GM12891 (cell line): ENCODE measurements at regions not wholly inside any gene's neighbourhood (a gene's known extent, or its start where the extent isn't known, plus 50 kb on each side); places are given as distances from the start of the nearest gene placed in this dataset.

ENCODE experiments used
- DNase-seq: peaks from one replicate; pipeline ENCODE4 v3.0.0; 2011; ENCODE audit warnings: low spot score; ENCODE audit not compliant: insufficient read length
- FAIRE-seq: peaks from 2 replicates; lab custom pipeline; 2011; peaks lifted over from hg19 to GRCh38; lab: Jason Lieb, UNC
- PAX5 ChIP-seq: IDR thresholded peaks from 2 replicates; pipeline ENCODE4 v1.6.1; 2011; ENCODE audit warnings: low read length, moderate library complexity, mild to moderate bottlenecking; ENCODE audit not compliant: insufficient read depth, severe bottlenecking
- POLR2A ChIP-seq: IDR thresholded peaks from 2 replicates; pipeline ENCODE4 v1.6.1; 2011; ENCODE audit warnings: low read depth, low read length, control low read depth
- POLR2AphosphoS5 ChIP-seq: IDR thresholded peaks from 2 replicates; pipeline ENCODE4 v1.6.1; 2011; ENCODE audit warnings: low read depth, low read length, control low read depth
- POU2F2 ChIP-seq: IDR thresholded peaks from 2 replicates; pipeline ENCODE4 v1.6.1; 2011; ENCODE audit warnings: low read depth, mild to moderate bottlenecking, control low read depth, low read length, moderate library complexity
- SPI1 ChIP-seq: IDR thresholded peaks from 2 replicates; pipeline ENCODE4 v1.6.1; 2011; ENCODE audit warnings: low read depth, low read length, control low read depth
- TAF1 ChIP-seq: IDR thresholded peaks from 2 replicates; pipeline ENCODE4 v1.6.1; 2011; ENCODE audit warnings: low read depth, low read length, control low read depth

DNA sequence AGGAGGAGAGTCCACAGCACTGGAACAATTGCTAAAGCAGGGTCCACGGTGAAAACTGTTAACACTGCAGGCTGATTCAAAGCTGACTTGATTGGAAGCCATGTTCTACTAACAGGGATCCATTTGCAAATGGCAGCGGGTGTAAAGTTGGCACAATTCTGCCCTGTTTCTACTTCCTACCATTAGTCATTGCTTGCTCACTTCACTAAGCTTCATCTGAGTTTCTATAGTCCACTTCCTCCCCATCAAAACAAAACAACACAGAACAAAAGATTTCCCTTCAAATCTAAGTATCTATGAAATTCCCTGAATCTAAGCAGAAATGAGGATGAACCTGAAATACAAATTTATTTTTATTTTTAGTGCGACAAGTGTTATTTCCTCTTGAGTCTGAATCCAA is 187.4 kb upstream of the SOX11 start:
- DNase-seq = no peak
- FAIRE-seq = no peak
- no peak for TF ChIP-seq POLR2A
- no peak for TF ChIP-seq POLR2AphosphoS5
- TF ChIP-seq TAF1 = no peak
- no peak for TF ChIP-seq SPI1
- no peak for TF ChIP-seq POU2F2
- no peak for TF ChIP-seq PAX5

- TF ChIP-seq POU2F2 (no peak), PAX5 (no peak), POLR2AphosphoS5 (no peak), TAF1 (no peak), POLR2A (no peak), SPI1 (no peak)
- DNase-seq (no peak), FAIRE-seq (no peak)
Observed at GRCh38 chr2:5507367-5507766, 184.8 kb upstream of the SOX11 start.

- TF ChIP-seq TAF1 (no peak), SPI1 (no peak), POLR2AphosphoS5 (no peak)
- FAIRE-seq (no peak), DNase-seq (no peak)
Observed at GRCh38 chr2:5509362-5509761, 182.8 kb upstream of the SOX11 start.

GRCh38 chr2:5510082-5510481 is 182.1 kb upstream of the SOX11 start:
- no peak for TF ChIP-seq POLR2AphosphoS5
- DNase-seq (no peak), FAIRE-seq (peak; percentile 81)

DNA sequence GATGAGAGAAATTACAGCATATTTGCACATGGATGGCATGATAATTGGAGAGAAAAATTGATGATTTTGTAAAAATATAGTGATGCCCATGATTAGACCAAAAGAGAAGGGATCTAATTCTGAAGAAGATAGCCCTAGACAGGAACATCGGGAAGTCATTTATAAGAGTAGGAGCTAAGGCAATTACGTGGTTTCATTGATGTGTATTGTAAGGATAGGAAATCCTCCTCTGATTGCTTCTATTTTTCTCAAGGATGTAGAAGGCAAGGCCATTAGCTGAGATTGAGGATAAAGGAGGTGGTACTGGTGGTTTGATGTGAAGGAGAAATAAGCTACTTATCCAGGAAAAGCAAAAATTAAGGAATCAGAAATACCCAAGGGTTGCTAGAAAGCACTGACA is 176.5 kb upstream of the SOX11 start:
- TF ChIP-seq SPI1 (no peak), TAF1 (no peak), POLR2AphosphoS5 (no peak), PAX5 (no peak), POLR2A (no peak), POU2F2 (no peak)
- DNase-seq (no peak), FAIRE-seq (no peak)

DNA sequence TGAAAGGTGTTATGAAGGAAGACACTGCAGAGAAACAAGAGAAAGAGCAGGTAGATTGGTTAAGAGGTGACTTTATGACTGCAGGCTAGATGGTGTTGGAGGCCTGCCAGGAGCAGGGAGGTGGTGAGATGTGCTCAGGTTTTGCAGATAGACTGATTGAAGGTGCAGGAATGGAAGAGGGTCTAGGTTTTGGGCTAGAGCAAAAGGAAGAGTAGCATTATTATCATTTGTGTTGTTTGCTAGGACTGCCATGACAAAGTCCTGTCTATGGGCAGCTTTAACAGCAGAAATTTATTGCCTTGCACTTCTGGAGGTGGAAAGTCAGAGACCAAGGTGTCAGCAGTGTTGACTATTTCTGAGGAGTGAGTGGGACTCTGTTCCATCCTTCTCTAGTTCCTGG is 172.9 kb upstream of the SOX11 start:
- no peak for TF ChIP-seq PAX5
- no peak for TF ChIP-seq SPI1
- TF ChIP-seq POLR2AphosphoS5 = no peak
- no peak for TF ChIP-seq TAF1
- no peak for TF ChIP-seq POLR2A
- TF ChIP-seq POU2F2 = no peak
- FAIRE-seq = no peak

DNA sequence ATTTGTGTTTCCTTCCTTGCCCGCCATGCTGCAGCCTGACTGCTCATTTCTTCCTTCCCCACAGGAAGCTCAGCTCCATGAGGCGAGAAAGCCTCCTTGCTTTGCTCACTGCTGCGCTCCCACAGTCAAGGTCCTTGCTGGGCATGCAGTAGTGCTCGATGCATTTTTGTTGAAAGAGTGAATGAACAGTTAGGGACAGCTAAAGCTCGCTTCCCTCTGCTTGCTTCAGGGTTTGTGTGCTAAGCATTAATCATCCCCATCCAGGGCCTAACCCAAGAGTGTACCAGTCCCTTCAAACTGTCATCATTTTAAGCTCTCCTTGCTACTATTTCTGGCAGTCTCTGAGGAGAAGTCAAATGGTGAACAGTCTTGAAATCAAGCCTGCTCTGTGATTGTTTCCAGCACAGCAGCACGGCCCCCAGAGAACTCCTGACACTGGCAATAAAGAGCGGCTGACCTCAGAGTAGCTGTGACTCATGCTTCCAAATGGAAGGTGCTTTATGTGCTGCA is 171.7 kb upstream of the SOX11 start:
- TF ChIP-seq PAX5 (no peak), POLR2AphosphoS5 (no peak), TAF1 (no peak), POLR2A (no peak), SPI1 (no peak), POU2F2 (no peak)
- FAIRE-seq (no peak), DNase-seq (no peak)

More for the DNA sequence above, 172.9 kb upstream of the SOX11 start:
- DNase-seq = no peak

DNA sequence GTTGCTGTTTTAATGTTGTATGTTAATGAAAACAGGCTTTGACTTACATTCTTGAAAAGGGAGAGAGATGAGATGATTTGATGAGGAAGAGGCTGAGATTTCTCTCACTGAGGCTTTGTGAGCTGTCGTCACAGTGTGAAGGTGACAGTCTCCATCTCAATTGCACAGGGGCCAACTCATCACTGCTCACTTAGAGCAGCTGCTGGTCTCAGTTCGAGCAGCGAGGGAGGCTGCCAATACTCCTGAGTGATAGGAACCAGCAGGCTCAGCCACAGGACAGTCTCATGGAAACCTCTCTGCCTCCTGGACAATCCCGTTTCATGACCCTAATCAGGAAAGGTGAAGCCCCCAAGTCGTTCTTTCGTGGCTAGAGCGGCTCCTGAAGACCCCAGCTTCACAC is 170.7 kb upstream of the SOX11 start:
- TF ChIP-seq SPI1 (no peak), POLR2AphosphoS5 (no peak), TAF1 (no peak), PAX5 (no peak)
- DNase-seq (no peak), FAIRE-seq (no peak)

DNA sequence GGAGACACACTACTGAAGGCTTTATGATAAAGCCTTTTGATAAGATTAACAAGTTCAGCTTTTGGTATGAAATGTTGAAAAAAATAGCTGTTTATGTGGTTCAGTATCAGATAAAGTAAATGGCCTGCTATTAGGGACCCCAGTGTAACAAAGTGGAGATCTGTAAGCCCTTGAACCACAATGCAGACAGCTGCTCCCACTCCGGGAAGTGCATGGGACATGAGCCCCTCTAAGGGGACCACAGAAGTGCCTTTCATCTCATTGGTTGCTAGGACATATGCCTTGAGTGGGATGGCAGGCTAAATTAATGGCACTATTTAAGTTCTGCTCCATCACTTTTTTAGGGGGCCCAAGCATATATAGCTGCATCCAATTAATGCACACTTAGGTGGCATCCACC is 167.6 kb upstream of the SOX11 start:
- TF ChIP-seq PAX5 (no peak), POLR2AphosphoS5 (no peak), POLR2A (no peak), TAF1 (no peak), SPI1 (no peak), POU2F2 (no peak)
- FAIRE-seq (no peak), DNase-seq (no peak)

- FAIRE-seq (no peak), DNase-seq (no peak)
- TF ChIP-seq SPI1 = no peak
- TF ChIP-seq POLR2AphosphoS5 = no peak
- no peak for TF ChIP-seq POU2F2
- no peak for TF ChIP-seq PAX5
- TF ChIP-seq POLR2A = no peak
- TF ChIP-seq TAF1 = no peak
Observed at GRCh38 chr2:5528706-5529105, 163.5 kb upstream of the SOX11 start.
